Right cardiac atrium (tissue), 5 donors: ENCODE measurements at regions not wholly inside any gene's neighbourhood (a gene's known extent, or its start where the extent isn't known, plus 50 kb on each side); places are given as distances from the start of the nearest gene placed in this dataset.

Experiments
- ATAC-seq, 2 donors: fragments of 200-7000 bp; cut with Tn5 transposase; one replicate each; pipeline versions ENCODE4 v1.8.0 to v1.9.1; 2020; ENCODE audit warnings: moderate library complexity in 2 of 2, mild to moderate bottlenecking in 1 of 2
- DNase-seq, 3 donors: peaks; one replicate each; pipeline ENCODE4 v3.0.0-alpha.2; 2020
- H3K27ac ChIP-seq: one replicate; pipeline ENCODE4 v1.5.1; 2013; ENCODE audit warnings: mild to moderate bottlenecking, low read length, control low read depth, moderate library complexity
- H3K27me3 ChIP-seq: one replicate; pipeline ENCODE4 v1.6.1; 2013; ENCODE audit not compliant: control insufficient read depth, insufficient read depth
- H3K4me1 ChIP-seq: one replicate; pipeline ENCODE4 v1.6.1; 2013; ENCODE audit warnings: low read length; ENCODE audit not compliant: control insufficient read depth, insufficient read depth
- H3K4me3 ChIP-seq: one replicate; pipeline ENCODE4 v1.5.1; 2013; ENCODE audit warnings: low read length, control low read depth
- H3K9me3 ChIP-seq: one replicate; pipeline ENCODE4 v1.6.1; 2013; ENCODE audit warnings: low read length; ENCODE audit not compliant: control insufficient read depth
- WGBS: extraction: QIAGEN DNeasy Blood & Tissue Kit; methylation state at CpG from one replicate; pipeline ENCODE4 v1.1.7; 2013; 5-methylcytosine and 5-hydroxymethylcytosine counted together
- intact Hi-C, 4 donors: fragments of 100-400 bp; cut with DNase I; formaldehyde crosslinking; loops; one replicate each; pipeline versions ENCODE4 v1.11.0 to v1.14.0; 2022 to 2023
- donor health status: healthy with polysubstance abuse.
- donor health status: DM: no; HTN: yes; CAD: no.
- donor health status: DM: no; HTN: no; CAD: no.
- donor health status: DM: no; HTN: yes; CAD: no; lungs with severe emphysema.
- donor health status: DM: yes; HTN: yes; CAD: no.

GRCh38 chr5:145245354-145245753, 589.8 kb downstream of the PRELID2 start:
- 35% methylated on average over 5 of the region's 5 CpGs for WGBS
- H3K4me1 ChIP-seq, result no peaks in the 10 kb centered on the region
- H3K9me3 ChIP-seq, result no peaks in the 10 kb centered on the region
- DNase-seq (no peak), ATAC-seq (peak in 1 of 2 donors; percentile 59)
- intact Hi-C loops, result no loop called here
- H3K27ac ChIP-seq, result no peak overlapping the region
- no peaks in the 10 kb centered on the region for H3K27me3 ChIP-seq
- peak overlapping the region; percentile 18 for H3K4me3 ChIP-seq

- no peak for ATAC-seq
- no peak for DNase-seq
- no peak overlapping the region for H3K27ac ChIP-seq
- H3K4me1 ChIP-seq, result no peaks in the 10 kb centered on the region
- H3K9me3 ChIP-seq, result no peaks in the 10 kb centered on the region
- 45% methylated on average over 2 of the region's 2 CpGs for WGBS
- intact Hi-C loops, result no loop called here
- no peaks in the 10 kb centered on the region for H3K27me3 ChIP-seq
- no peak overlapping the region for H3K4me3 ChIP-seq
Observed at GRCh38 chr5:145244788-145245187, 590.4 kb downstream of the PRELID2 start.

GRCh38 chr5:145244251-145244650, 590.9 kb downstream of the PRELID2 start:
- DNase-seq, result no peak
- Histone ChIP-seq H3K27me3 (no peaks in the 10 kb centered on the region), H3K9me3 (no peaks in the 10 kb centered on the region), H3K27ac (no peak overlapping the region), H3K4me3 (no peak overlapping the region), H3K4me1 (no peaks in the 10 kb centered on the region)
- WGBS, result 93% methylated on average over 4 of the region's 4 CpGs
- no peak for ATAC-seq
- intact Hi-C loops, result no loop called here

GRCh38 chr5:145243016-145243415, 592.1 kb downstream of the PRELID2 start:
- Histone ChIP-seq H3K9me3 (no peaks in the 10 kb centered on the region), H3K4me1 (no peaks in the 10 kb centered on the region), H3K27ac (no peak overlapping the region), H3K4me3 (no peak overlapping the region), H3K27me3 (no peaks in the 10 kb centered on the region)
- intact Hi-C loops, result no loop called here
- WGBS, result 88% methylated on average over 2 of the region's 2 CpGs
- ATAC-seq (no peak), DNase-seq (no peak)

- ATAC-seq, result no peak
- no peaks in the 10 kb centered on the region for H3K27me3 ChIP-seq
- no peaks in the 10 kb centered on the region for H3K4me1 ChIP-seq
- no peaks in the 10 kb centered on the region for H3K9me3 ChIP-seq
- H3K4me3 ChIP-seq, result no peak overlapping the region
- intact Hi-C loops, result no loop called here
- no peak for DNase-seq
- H3K27ac ChIP-seq, result no peak overlapping the region
- WGBS, result 91% methylated on average over 1 of the region's 1 CpG
Observed at GRCh38 chr5:145242551-145242950, 592.6 kb downstream of the PRELID2 start.

- no peaks in the 10 kb centered on the region for H3K27me3 ChIP-seq
- 16% methylated on average over 3 of the region's 3 CpGs for WGBS
- intact Hi-C loops, result loop anchor here in 1 of 4 donors (10.0 kb wide), 1 partner anchor 1033 kb away; no protein-coding TSS in a partner anchor
- no peaks in the 10 kb centered on the region for H3K4me1 ChIP-seq
- H3K4me3 ChIP-seq, result no peak overlapping the region
- ATAC-seq, result no peak
- H3K9me3 ChIP-seq, result no peaks in the 10 kb centered on the region
- H3K27ac ChIP-seq, result no peak overlapping the region
- DNase-seq, result no peak
Observed at GRCh38 chr5:145237843-145238242, 597.3 kb downstream of the PRELID2 start.

- H3K4me3 ChIP-seq, result no peak overlapping the region
- no peaks in the 10 kb centered on the region for H3K27me3 ChIP-seq
- no peaks in the 10 kb centered on the region for H3K4me1 ChIP-seq
- no peaks in the 10 kb centered on the region for H3K9me3 ChIP-seq
- intact Hi-C loops, result loop anchor here in 1 of 4 donors (10.0 kb wide), 1 partner anchor 1032 kb away; no protein-coding TSS in a partner anchor
- ATAC-seq (no peak), DNase-seq (no peak)
- no peak overlapping the region for H3K27ac ChIP-seq
Observed at GRCh38 chr5:145236983-145237382, 598.2 kb downstream of the PRELID2 start.

GRCh38 chr5:145236127-145236526, 599.0 kb downstream of the PRELID2 start:
- WGBS, result 60% methylated on average over 1 of the region's 1 CpG
- no peak overlapping the region for H3K4me3 ChIP-seq
- intact Hi-C loops, result loop anchor here in 1 of 4 donors (10.0 kb wide), 1 partner anchor 1031 kb away; no protein-coding TSS in a partner anchor
- no peak for DNase-seq
- no peak for ATAC-seq
- no peak overlapping the region for H3K27ac ChIP-seq
- no peaks in the 10 kb centered on the region for H3K27me3 ChIP-seq
- no peaks in the 10 kb centered on the region for H3K9me3 ChIP-seq
- H3K4me1 ChIP-seq, result no peaks in the 10 kb centered on the region

- WGBS, result 83% methylated on average over 3 of the region's 3 CpGs
- Histone ChIP-seq H3K27ac (no peak overlapping the region), H3K9me3 (no peaks in the 10 kb centered on the region), H3K4me1 (no peaks in the 10 kb centered on the region), H3K27me3 (no peaks in the 10 kb centered on the region), H3K4me3 (no peak overlapping the region)
- intact Hi-C loops, result loop anchor here in 1 of 4 donors (10.0 kb wide), 1 partner anchor 1029 kb away; no protein-coding TSS in a partner anchor
- no peak for ATAC-seq
- no peak for DNase-seq
Observed at GRCh38 chr5:145233461-145233860, 601.7 kb downstream of the PRELID2 start.

- Histone ChIP-seq H3K27me3 (no peaks in the 10 kb centered on the region), H3K4me1 (no peaks in the 10 kb centered on the region), H3K27ac (no peak overlapping the region), H3K9me3 (no peaks in the 10 kb centered on the region), H3K4me3 (no peak overlapping the region)
- WGBS, result 90% methylated on average over 2 of the region's 2 CpGs
- DNase-seq (no peak), ATAC-seq (no peak)
- intact Hi-C loops, result loop anchor here in 1 of 4 donors (10.0 kb wide), 1 partner anchor 1026 kb away; no protein-coding TSS in a partner anchor
Observed at GRCh38 chr5:145230781-145231180, 604.4 kb downstream of the PRELID2 start.

GRCh38 chr5:145228564-145228963, 606.6 kb downstream of the PRELID2 start:
- ATAC-seq, result no peak
- 94% methylated on average over 10 of the region's 10 CpGs for WGBS

GRCh38 chr5:145227881-145228280, 607.3 kb downstream of the PRELID2 start:
- H3K4me1 ChIP-seq, result no peaks in the 10 kb centered on the region
- DNase-seq (no peak), ATAC-seq (no peak)
- H3K27me3 ChIP-seq, result no peaks in the 10 kb centered on the region
- 78% methylated on average over 2 of the region's 2 CpGs for WGBS
- H3K27ac ChIP-seq, result no peak overlapping the region
- intact Hi-C loops, result no loop called here
- no peaks in the 10 kb centered on the region for H3K9me3 ChIP-seq
- no peak overlapping the region for H3K4me3 ChIP-seq

More at GRCh38 chr5:145228564-145228963, 606.6 kb downstream of the PRELID2 start:
- intact Hi-C loops, result no loop called here
- no peaks in the 10 kb centered on the region for H3K4me1 ChIP-seq
- H3K9me3 ChIP-seq, result no peaks in the 10 kb centered on the region
- DNase-seq, result peak in 1 of 3 donors; percentile 7
- H3K27me3 ChIP-seq, result no peaks in the 10 kb centered on the region
- H3K27ac ChIP-seq, result no peak overlapping the region
- no peak overlapping the region for H3K4me3 ChIP-seq
